Astrocyte (in vitro differentiated cells and primary cell): ENCODE measurements at regions not wholly inside any gene's neighbourhood (a gene's known extent, or its start where the extent isn't known, plus 50 kb on each side); places are given as distances from the start of the nearest gene placed in this dataset.
A peak's percentile ranks its signal among the peaks of the same experiment; 100 is the strongest.

Experiments
- DNase-seq: peaks from one replicate; pipeline ENCODE4 v3.0.0-alpha.2; 2010; ENCODE audit warnings: low read depth
- FAIRE-seq: peaks from 2 replicates; lab custom pipeline; 2011; peaks lifted over from hg19 to GRCh38; lab: Jason Lieb, UNC
- H2AFZ ChIP-seq: 2 replicates; pipeline ENCODE4 v1.6.0; 2012; ENCODE audit warnings: low read depth, low read length, inconsistent platforms
- H3K27ac ChIP-seq: 2 replicates; pipeline ENCODE4 v1.5.1; 2011; ENCODE audit warnings: low read depth, low read length, inconsistent platforms
- H3K27me3 ChIP-seq: 2 replicates; pipeline ENCODE4 v1.6.0; 2011; ENCODE audit warnings: low read length, inconsistent platforms; ENCODE audit not compliant: insufficient read depth
- H3K36me3 ChIP-seq: 2 replicates; pipeline ENCODE4 v1.5.1; 2011; ENCODE audit warnings: low read length, inconsistent platforms; ENCODE audit not compliant: insufficient read depth
- H3K4me1 ChIP-seq: 2 replicates; pipeline ENCODE4 v1.5.1; 2011; ENCODE audit warnings: low read length, inconsistent platforms; ENCODE audit not compliant: insufficient read depth
- H3K4me2 ChIP-seq: 2 replicates; pipeline ENCODE4 v1.6.0; 2012; ENCODE audit warnings: low read length, inconsistent platforms
- H3K4me3 ChIP-seq: 2 replicates; pipeline ENCODE4 v1.5.1; 2011; ENCODE audit warnings: low read depth, mild to moderate bottlenecking, low read length, inconsistent platforms; ENCODE audit not compliant: insufficient read depth
- H3K79me2 ChIP-seq: 2 replicates; pipeline ENCODE4 v1.6.0; 2012; ENCODE audit warnings: mild to moderate bottlenecking, low read length, inconsistent platforms; ENCODE audit not compliant: insufficient read depth
- H3K9ac ChIP-seq: 2 replicates; pipeline ENCODE4 v1.6.0; 2012; ENCODE audit warnings: mild to moderate bottlenecking, low read length, inconsistent platforms
- H3K9me3 ChIP-seq: 2 replicates; pipeline ENCODE4 v1.5.1; 2012; ENCODE audit warnings: low read depth, mild to moderate bottlenecking, low read length, inconsistent platforms; ENCODE audit not compliant: insufficient read depth
- H4K20me1 ChIP-seq: 2 replicates; pipeline ENCODE4 v1.6.0; 2012; ENCODE audit warnings: low read length, inconsistent platforms; ENCODE audit not compliant: insufficient read depth
- H3K27ac Mint-ChIP-seq: one replicate; pipeline ENCODE4 v1.8.0; 2021; ENCODE audit warnings: mild to moderate bottlenecking, mixed read lengths; ENCODE audit not compliant: unreplicated experiment
- H3K27me3 Mint-ChIP-seq: one replicate; pipeline ENCODE4 v1.8.0; 2021; ENCODE audit warnings: low read depth, mixed read lengths; ENCODE audit not compliant: unreplicated experiment
- H3K36me3 Mint-ChIP-seq: one replicate; pipeline ENCODE4 v1.8.0; 2021; ENCODE audit warnings: low read depth, mixed read lengths; ENCODE audit not compliant: unreplicated experiment
- H3K4me1 Mint-ChIP-seq: one replicate; pipeline ENCODE4 v1.8.0; 2021; ENCODE audit warnings: low read depth, mixed read lengths; ENCODE audit not compliant: unreplicated experiment
- H3K4me3 Mint-ChIP-seq: one replicate; pipeline ENCODE4 v1.8.0; 2021; ENCODE audit warnings: mild to moderate bottlenecking, moderate library complexity, mixed read lengths; ENCODE audit not compliant: unreplicated experiment
- H3K9me3 Mint-ChIP-seq: one replicate; pipeline ENCODE4 v1.8.0; 2021; ENCODE audit warnings: mild to moderate bottlenecking, mixed read lengths; ENCODE audit not compliant: unreplicated experiment
- CTCF ChIP-seq: IDR thresholded peaks from 2 replicates; pipeline ENCODE4 v1.5.1; 2011; ENCODE audit warnings: low read depth, mild to moderate bottlenecking, inconsistent platforms, low read length, moderate library complexity; ENCODE audit not compliant: insufficient read depth
- EZH2 ChIP-seq: IDR thresholded peaks from 2 replicates; pipeline ENCODE4 v1.6.1; 2012; ENCODE audit warnings: mild to moderate bottlenecking, low read length, inconsistent platforms; ENCODE audit not compliant: insufficient read depth

- H3K79me2 ChIP-seq: no peaks in the 10 kb centered on the region
- H3K4me3 ChIP-seq: no peak overlapping the region
- H3K27me3 ChIP-seq: no peaks in the 10 kb centered on the region
- peaks cover 18% of the 10 kb centered on the region for H3K4me1 Mint-ChIP-seq
- no peak overlapping the region for H3K4me2 ChIP-seq
- no peak overlapping the region for H3K27ac ChIP-seq
- no peaks in the 10 kb centered on the region for H3K36me3 ChIP-seq
- no peak for TF ChIP-seq CTCF
- no peak for TF ChIP-seq EZH2
- no peak overlapping the region for H3K4me3 Mint-ChIP-seq
- no peaks in the 10 kb centered on the region for H3K9me3 ChIP-seq
- peaks cover 2% of the 10 kb centered on the region for H3K9me3 Mint-ChIP-seq
- H4K20me1 ChIP-seq: no peaks in the 10 kb centered on the region
- H3K9ac ChIP-seq: no peak overlapping the region
- no peak overlapping the region for H3K27ac Mint-ChIP-seq
- H3K27me3 Mint-ChIP-seq: no peaks in the 10 kb centered on the region
- H2AFZ ChIP-seq: no peak overlapping the region
- DNase-seq: peak; percentile 23
- FAIRE-seq: no peak
- no peaks in the 10 kb centered on the region for H3K36me3 Mint-ChIP-seq
- H3K4me1 ChIP-seq: no peaks in the 10 kb centered on the region
Measured at GRCh38 chr12:89252284-89252683, 100.0 kb downstream of the DUSP6 start.

- H3K9ac ChIP-seq: no peak overlapping the region
- no peak overlapping the region for H3K4me3 ChIP-seq
- no peaks in the 10 kb centered on the region for H4K20me1 ChIP-seq
- no peaks in the 10 kb centered on the region for H3K27me3 ChIP-seq
- Mint-ChIP-seq H3K27me3 (no peaks in the 10 kb centered on the region), H3K27ac (no peak overlapping the region), H3K4me3 (no peak overlapping the region), H3K9me3 (peaks cover 2% of the 10 kb centered on the region), H3K4me1 (peaks cover 18% of the 10 kb centered on the region), H3K36me3 (no peaks in the 10 kb centered on the region)
- H3K4me2 ChIP-seq: no peak overlapping the region
- no peaks in the 10 kb centered on the region for H3K9me3 ChIP-seq
- H3K4me1 ChIP-seq: no peaks in the 10 kb centered on the region
- no peaks in the 10 kb centered on the region for H3K79me2 ChIP-seq
- no peak for TF ChIP-seq CTCF
- TF ChIP-seq EZH2: no peak
- H3K27ac ChIP-seq: no peak overlapping the region
- H3K36me3 ChIP-seq: no peaks in the 10 kb centered on the region
- FAIRE-seq (no peak), DNase-seq (no peak)
- no peak overlapping the region for H2AFZ ChIP-seq
Measured at GRCh38 chr12:89251342-89252271, 100.7 kb downstream of the DUSP6 start.

GRCh38 chr12:89250636-89251035, 101.7 kb downstream of the DUSP6 start:
- DNase-seq (no peak), FAIRE-seq (no peak)
- H3K4me2 ChIP-seq: no peak overlapping the region
- H3K27me3 ChIP-seq: no peaks in the 10 kb centered on the region
- no peak overlapping the region for H2AFZ ChIP-seq
- H3K9me3 ChIP-seq: no peaks in the 10 kb centered on the region
- peaks cover 18% of the 10 kb centered on the region for H3K4me1 Mint-ChIP-seq
- no peak overlapping the region for H3K27ac Mint-ChIP-seq
- H3K4me1 ChIP-seq: no peaks in the 10 kb centered on the region
- H3K36me3 ChIP-seq: no peaks in the 10 kb centered on the region
- H3K79me2 ChIP-seq: no peaks in the 10 kb centered on the region
- no peak for TF ChIP-seq EZH2
- no peak for TF ChIP-seq CTCF
- no peaks in the 10 kb centered on the region for H3K27me3 Mint-ChIP-seq
- no peak overlapping the region for H3K4me3 ChIP-seq
- no peak overlapping the region for H3K4me3 Mint-ChIP-seq
- no peak overlapping the region for H3K27ac ChIP-seq
- H3K36me3 Mint-ChIP-seq: no peaks in the 10 kb centered on the region
- H4K20me1 ChIP-seq: no peaks in the 10 kb centered on the region
- no peak overlapping the region for H3K9ac ChIP-seq
- peaks cover 2% of the 10 kb centered on the region for H3K9me3 Mint-ChIP-seq
